Neural progenitor cell (in vitro differentiated cells): ENCODE measurements at regions not wholly inside any gene's neighbourhood (a gene's known extent, or its start where the extent isn't known, plus 50 kb on each side); places are given as distances from the start of the nearest gene placed in this dataset.
A peak's percentile ranks its signal among the peaks of the same experiment; 100 is the strongest.

Experiments
- DNase-seq: peaks from one replicate; pipeline ENCODE4 v3.0.0-alpha.2; 2016; ENCODE audit warnings: low spot score
- H2AFZ ChIP-seq: fragments of 200-600 bp; sonication (generic); replicated peaks from 2 replicates; pipeline ENCODE4 v1.6.1; 2016; ENCODE audit warnings: antibody characterized with exemption
- H3F3A ChIP-seq: fragments of 200-600 bp; sonication (generic); 2 replicates; pipeline ENCODE4 v1.6.1; 2016; ENCODE audit warnings: antibody characterized with exemption, low read depth
- H3K27ac ChIP-seq: fragments of 200-600 bp; sonication (generic); 2 replicates; pipeline ENCODE4 v1.5.1; 2016; ENCODE audit warnings: mild to moderate bottlenecking
- H3K27me3 ChIP-seq: fragments of 200-600 bp; sonication (generic); 2 replicates; pipeline ENCODE4 v1.6.1; 2016; ENCODE audit warnings: mild to moderate bottlenecking, moderate library complexity
- H3K36me3 ChIP-seq: fragments of 200-600 bp; sonication (generic); 2 replicates; pipeline ENCODE4 v1.5.1; 2016
- H3K4me1 ChIP-seq: fragments of 200-600 bp; sonication (generic); 2 replicates; pipeline ENCODE4 v1.6.1; 2016; ENCODE audit warnings: mixed run types
- H3K4me2 ChIP-seq: fragments of 200-600 bp; sonication (generic); 2 replicates; pipeline ENCODE4 v1.6.1; 2016
- H3K4me3 ChIP-seq: fragments of 200-600 bp; sonication (generic); 2 replicates; pipeline ENCODE4 v1.5.1; 2016
- H3K79me2 ChIP-seq: fragments of 200-600 bp; sonication (generic); 2 replicates; pipeline ENCODE4 v1.6.1; 2016; ENCODE audit warnings: low read depth
- H3K9ac ChIP-seq: fragments of 200-600 bp; sonication (generic); 2 replicates; pipeline ENCODE4 v1.6.1; 2016
- H3K9me3 ChIP-seq: fragments of 200-600 bp; sonication (generic); 2 replicates; pipeline ENCODE4 v1.5.1; 2016; ENCODE audit warnings: low read depth
- H4K20me1 ChIP-seq: fragments of 200-600 bp; sonication (generic); 2 replicates; pipeline ENCODE4 v1.6.1; 2016; ENCODE audit warnings: low read depth
- H3K27ac Mint-ChIP-seq: 3 replicates; pipeline ENCODE4 v1.8.0; 2021; ENCODE audit warnings: mixed read lengths
- H3K27me3 Mint-ChIP-seq: 2 replicates; pipeline ENCODE4 v1.8.0; 2022; ENCODE audit warnings: low read depth, mild to moderate bottlenecking, inconsistent platforms, moderate library complexity, mixed read lengths; ENCODE audit not compliant: insufficient read depth
- H3K36me3 Mint-ChIP-seq: 3 replicates; pipeline ENCODE4 v1.8.0; 2021; ENCODE audit warnings: mixed read lengths
- H3K4me1 Mint-ChIP-seq: 3 replicates; pipeline ENCODE4 v1.8.0; 2021; ENCODE audit warnings: mixed read lengths
- H3K4me3 Mint-ChIP-seq: 3 replicates; pipeline ENCODE4 v1.8.0; 2021; ENCODE audit warnings: mild to moderate bottlenecking, moderate library complexity, mixed read lengths
- H3K9me3 Mint-ChIP-seq: 3 replicates; pipeline ENCODE4 v1.8.0; 2020; ENCODE audit warnings: mixed read lengths
- EZH2 ChIP-seq: fragments of 200-600 bp; sonication (generic); IDR thresholded peaks from 2 replicates; pipeline ENCODE4 v1.6.1; 2017; ENCODE audit warnings: antibody characterized with exemption, mild to moderate bottlenecking, moderate library complexity
- EZH2phosphoT487 ChIP-seq: fragments of 200-600 bp; sonication (generic); IDR thresholded peaks from 2 replicates; pipeline ENCODE4 v1.6.1; 2017; ENCODE audit warnings: antibody characterized with exemption
- TF ChIP-seq, protein P1 (sequence below): fragments of 200-600 bp; sonication (generic); IDR thresholded peaks from 2 replicates; pipeline ENCODE4 v1.5.1; 2017; ENCODE audit warnings: antibody characterized with exemption, mild to moderate bottlenecking

- H3K4me1 ChIP-seq, result no peaks in the 10 kb centered on the region
- H3K36me3 ChIP-seq, result no peaks in the 10 kb centered on the region
- peaks cover 27% of the 10 kb centered on the region for H3K4me1 Mint-ChIP-seq
- H3K4me3 Mint-ChIP-seq, result no peak overlapping the region
- H3K36me3 Mint-ChIP-seq, result no peaks in the 10 kb centered on the region
- no peaks in the 10 kb centered on the region for H3K27me3 ChIP-seq
- TF ChIP-seq, protein P1, sequence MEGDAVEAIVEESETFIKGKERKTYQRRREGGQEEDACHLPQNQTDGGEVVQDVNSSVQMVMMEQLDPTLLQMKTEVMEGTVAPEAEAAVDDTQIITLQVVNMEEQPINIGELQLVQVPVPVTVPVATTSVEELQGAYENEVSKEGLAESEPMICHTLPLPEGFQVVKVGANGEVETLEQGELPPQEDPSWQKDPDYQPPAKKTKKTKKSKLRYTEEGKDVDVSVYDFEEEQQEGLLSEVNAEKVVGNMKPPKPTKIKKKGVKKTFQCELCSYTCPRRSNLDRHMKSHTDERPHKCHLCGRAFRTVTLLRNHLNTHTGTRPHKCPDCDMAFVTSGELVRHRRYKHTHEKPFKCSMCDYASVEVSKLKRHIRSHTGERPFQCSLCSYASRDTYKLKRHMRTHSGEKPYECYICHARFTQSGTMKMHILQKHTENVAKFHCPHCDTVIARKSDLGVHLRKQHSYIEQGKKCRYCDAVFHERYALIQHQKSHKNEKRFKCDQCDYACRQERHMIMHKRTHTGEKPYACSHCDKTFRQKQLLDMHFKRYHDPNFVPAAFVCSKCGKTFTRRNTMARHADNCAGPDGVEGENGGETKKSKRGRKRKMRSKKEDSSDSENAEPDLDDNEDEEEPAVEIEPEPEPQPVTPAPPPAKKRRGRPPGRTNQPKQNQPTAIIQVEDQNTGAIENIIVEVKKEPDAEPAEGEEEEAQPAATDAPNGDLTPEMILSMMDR, result no peak
- no peak for TF ChIP-seq EZH2phosphoT487
- TF ChIP-seq EZH2, result no peak
- no peaks in the 10 kb centered on the region for H3K9me3 ChIP-seq
- H3K27me3 Mint-ChIP-seq, result peaks cover 18% of the 10 kb centered on the region
- H3K9ac ChIP-seq, result no peak overlapping the region
- no peaks in the 10 kb centered on the region for H3F3A ChIP-seq
- H3K4me2 ChIP-seq, result no peak overlapping the region
- H3K27ac ChIP-seq, result no peak overlapping the region
- H3K79me2 ChIP-seq, result no peaks in the 10 kb centered on the region
- H3K9me3 Mint-ChIP-seq, result peaks cover 4% of the 10 kb centered on the region
- peak overlapping the region; percentile 31 for H3K27ac Mint-ChIP-seq
- no peak for DNase-seq
- no peak overlapping the region for H3K4me3 ChIP-seq
- H2AFZ ChIP-seq, result no peak overlapping the region
- no peaks in the 10 kb centered on the region for H4K20me1 ChIP-seq
These were observed 61.8 kb upstream of the GJB5 start for GRCh38 chr1:34693081-34693480.

DNA sequence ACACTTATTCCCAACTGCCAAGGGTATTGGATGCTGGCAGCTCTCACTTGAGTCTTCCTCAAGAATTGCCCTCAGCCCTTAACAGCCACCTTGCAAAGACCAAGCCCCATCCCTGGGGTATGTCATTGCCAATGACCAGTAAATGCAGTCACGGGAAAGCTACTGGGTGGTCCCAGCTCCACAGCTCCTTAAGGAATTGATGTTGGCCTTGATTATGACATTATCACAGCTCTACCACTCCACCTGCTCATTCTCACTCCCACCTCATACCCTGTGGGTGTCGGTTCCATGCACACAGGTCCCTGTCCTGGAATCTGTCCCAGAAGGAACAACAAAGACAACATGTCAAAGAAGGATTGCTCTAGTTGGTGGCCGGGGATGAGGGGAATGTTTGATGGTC is 60.5 kb upstream of the GJB5 start:
- H3K4me1 Mint-ChIP-seq, result peaks cover 25% of the 10 kb centered on the region
- H3K9me3 ChIP-seq, result no peaks in the 10 kb centered on the region
- H3K36me3 Mint-ChIP-seq, result no peaks in the 10 kb centered on the region
- H3K36me3 ChIP-seq, result no peaks in the 10 kb centered on the region
- H3K27ac Mint-ChIP-seq, result no peak overlapping the region
- DNase-seq, result no peak
- no peak overlapping the region for H3K4me3 ChIP-seq
- H4K20me1 ChIP-seq, result no peaks in the 10 kb centered on the region
- no peaks in the 10 kb centered on the region for H3K4me1 ChIP-seq
- H3K27me3 ChIP-seq, result no peaks in the 10 kb centered on the region
- no peaks in the 10 kb centered on the region for H3K79me2 ChIP-seq
- no peak overlapping the region for H2AFZ ChIP-seq
- peaks cover 15% of the 10 kb centered on the region for H3K27me3 Mint-ChIP-seq
- TF ChIP-seq EZH2phosphoT487, result no peak
- TF ChIP-seq, protein P1, result no peak
- TF ChIP-seq EZH2, result no peak
- no peak overlapping the region for H3K4me3 Mint-ChIP-seq
- H3K27ac ChIP-seq, result no peak overlapping the region
- H3K9ac ChIP-seq, result no peak overlapping the region
- H3K4me2 ChIP-seq, result no peak overlapping the region
- H3F3A ChIP-seq, result no peaks in the 10 kb centered on the region
- peaks cover 4% of the 10 kb centered on the region for H3K9me3 Mint-ChIP-seq

- no peaks in the 10 kb centered on the region for H3K27me3 ChIP-seq
- H3K27ac Mint-ChIP-seq, result no peak overlapping the region
- H2AFZ ChIP-seq, result no peak overlapping the region
- H3K4me2 ChIP-seq, result no peak overlapping the region
- H3K4me1 ChIP-seq, result no peaks in the 10 kb centered on the region
- H3K27ac ChIP-seq, result no peak overlapping the region
- H3F3A ChIP-seq, result no peaks in the 10 kb centered on the region
- H3K9me3 ChIP-seq, result no peaks in the 10 kb centered on the region
- TF ChIP-seq, protein P1, result no peak
- TF ChIP-seq EZH2 (no peak), EZH2phosphoT487 (no peak)
- H3K9me3 Mint-ChIP-seq, result peaks cover 4% of the 10 kb centered on the region
- peaks cover 11% of the 10 kb centered on the region for H3K27me3 Mint-ChIP-seq
- H3K36me3 Mint-ChIP-seq, result no peaks in the 10 kb centered on the region
- no peaks in the 10 kb centered on the region for H3K79me2 ChIP-seq
- H3K9ac ChIP-seq, result no peak overlapping the region
- no peak overlapping the region for H3K4me3 Mint-ChIP-seq
- no peak for DNase-seq
- H3K4me1 Mint-ChIP-seq, result peaks cover 25% of the 10 kb centered on the region
- no peak overlapping the region for H3K4me3 ChIP-seq
- no peaks in the 10 kb centered on the region for H3K36me3 ChIP-seq
- H4K20me1 ChIP-seq, result no peaks in the 10 kb centered on the region
These were observed 59.3 kb upstream of the GJB5 start for GRCh38 chr1:34695580-34695979.

GRCh38 chr1:34696230-34696629 is 58.6 kb upstream of the GJB5 start:
- Histone ChIP-seq H3F3A (no peaks in the 10 kb centered on the region), H4K20me1 (no peaks in the 10 kb centered on the region), H3K27me3 (no peaks in the 10 kb centered on the region), H3K4me1 (no peaks in the 10 kb centered on the region), H3K36me3 (no peaks in the 10 kb centered on the region), H3K9me3 (no peaks in the 10 kb centered on the region), H3K4me3 (no peak overlapping the region), H3K9ac (no peak overlapping the region), H3K4me2 (no peak overlapping the region), H3K79me2 (no peaks in the 10 kb centered on the region), H3K27ac (no peak overlapping the region), H2AFZ (no peak overlapping the region)
- peaks cover 4% of the 10 kb centered on the region for H3K9me3 Mint-ChIP-seq
- no peak overlapping the region for H3K27ac Mint-ChIP-seq
- H3K4me3 Mint-ChIP-seq, result no peak overlapping the region
- no peak for TF ChIP-seq EZH2
- TF ChIP-seq, protein P1, result peak; percentile 10
- DNase-seq, result no peak
- H3K36me3 Mint-ChIP-seq, result no peaks in the 10 kb centered on the region
- peaks cover 11% of the 10 kb centered on the region for H3K27me3 Mint-ChIP-seq
- H3K4me1 Mint-ChIP-seq, result peaks cover 25% of the 10 kb centered on the region
